HEK293 (cell line): ENCODE measurements at regions not wholly inside any gene's neighbourhood (a gene's known extent, or its start where the extent isn't known, plus 50 kb on each side); places are given as distances from the start of the nearest gene placed in this dataset.

Source experiments
- TF ChIP-seq, protein P1 (sequence below): fragments of 450-650 bp; formaldehyde crosslinking; IDR thresholded peaks from 2 replicates; pipeline ENCODE4 v1.5.1; 2017; ENCODE audit warnings: missing biosample characterization, missing genetic modification characterization
- TF ChIP-seq, protein P2 (sequence below): fragments of 450-650 bp; formaldehyde crosslinking; IDR thresholded peaks from 2 replicates; pipeline ENCODE4 v1.5.1; 2016; ENCODE audit warnings: missing biosample characterization, missing genetic modification characterization

- TF ChIP-seq, protein P1, sequence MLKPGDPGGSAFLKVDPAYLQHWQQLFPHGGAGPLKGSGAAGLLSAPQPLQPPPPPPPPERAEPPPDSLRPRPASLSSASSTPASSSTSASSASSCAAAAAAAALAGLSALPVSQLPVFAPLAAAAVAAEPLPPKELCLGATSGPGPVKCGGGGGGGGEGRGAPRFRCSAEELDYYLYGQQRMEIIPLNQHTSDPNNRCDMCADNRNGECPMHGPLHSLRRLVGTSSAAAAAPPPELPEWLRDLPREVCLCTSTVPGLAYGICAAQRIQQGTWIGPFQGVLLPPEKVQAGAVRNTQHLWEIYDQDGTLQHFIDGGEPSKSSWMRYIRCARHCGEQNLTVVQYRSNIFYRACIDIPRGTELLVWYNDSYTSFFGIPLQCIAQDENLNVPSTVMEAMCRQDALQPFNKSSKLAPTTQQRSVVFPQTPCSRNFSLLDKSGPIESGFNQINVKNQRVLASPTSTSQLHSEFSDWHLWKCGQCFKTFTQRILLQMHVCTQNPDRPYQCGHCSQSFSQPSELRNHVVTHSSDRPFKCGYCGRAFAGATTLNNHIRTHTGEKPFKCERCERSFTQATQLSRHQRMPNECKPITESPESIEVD (tag by site-specific recombination): no peak
- TF ChIP-seq, protein P2, sequence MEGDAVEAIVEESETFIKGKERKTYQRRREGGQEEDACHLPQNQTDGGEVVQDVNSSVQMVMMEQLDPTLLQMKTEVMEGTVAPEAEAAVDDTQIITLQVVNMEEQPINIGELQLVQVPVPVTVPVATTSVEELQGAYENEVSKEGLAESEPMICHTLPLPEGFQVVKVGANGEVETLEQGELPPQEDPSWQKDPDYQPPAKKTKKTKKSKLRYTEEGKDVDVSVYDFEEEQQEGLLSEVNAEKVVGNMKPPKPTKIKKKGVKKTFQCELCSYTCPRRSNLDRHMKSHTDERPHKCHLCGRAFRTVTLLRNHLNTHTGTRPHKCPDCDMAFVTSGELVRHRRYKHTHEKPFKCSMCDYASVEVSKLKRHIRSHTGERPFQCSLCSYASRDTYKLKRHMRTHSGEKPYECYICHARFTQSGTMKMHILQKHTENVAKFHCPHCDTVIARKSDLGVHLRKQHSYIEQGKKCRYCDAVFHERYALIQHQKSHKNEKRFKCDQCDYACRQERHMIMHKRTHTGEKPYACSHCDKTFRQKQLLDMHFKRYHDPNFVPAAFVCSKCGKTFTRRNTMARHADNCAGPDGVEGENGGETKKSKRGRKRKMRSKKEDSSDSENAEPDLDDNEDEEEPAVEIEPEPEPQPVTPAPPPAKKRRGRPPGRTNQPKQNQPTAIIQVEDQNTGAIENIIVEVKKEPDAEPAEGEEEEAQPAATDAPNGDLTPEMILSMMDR: no peak
Observed at GRCh38 chr11:57131080-57131790, 50.5 kb upstream of the LRRC55 start.
